GM12874 (cell line): ENCODE measurements at regions not wholly inside any gene's neighbourhood (a gene's known extent, or its start where the extent isn't known, plus 50 kb on each side); places are given as distances from the start of the nearest gene placed in this dataset.

ENCODE experiments used
- TF ChIP-seq, protein P1 (sequence below): IDR thresholded peaks from 2 replicates; pipeline ENCODE4 v1.5.1; 2011; ENCODE audit warnings: low read depth, mild to moderate bottlenecking, control low read depth, low read length, moderate library complexity; ENCODE audit not compliant: insufficient read depth

GRCh38 chr13:33375421-33375820 is 89.9 kb upstream of the STARD13 start:
- TF ChIP-seq, protein P1, sequence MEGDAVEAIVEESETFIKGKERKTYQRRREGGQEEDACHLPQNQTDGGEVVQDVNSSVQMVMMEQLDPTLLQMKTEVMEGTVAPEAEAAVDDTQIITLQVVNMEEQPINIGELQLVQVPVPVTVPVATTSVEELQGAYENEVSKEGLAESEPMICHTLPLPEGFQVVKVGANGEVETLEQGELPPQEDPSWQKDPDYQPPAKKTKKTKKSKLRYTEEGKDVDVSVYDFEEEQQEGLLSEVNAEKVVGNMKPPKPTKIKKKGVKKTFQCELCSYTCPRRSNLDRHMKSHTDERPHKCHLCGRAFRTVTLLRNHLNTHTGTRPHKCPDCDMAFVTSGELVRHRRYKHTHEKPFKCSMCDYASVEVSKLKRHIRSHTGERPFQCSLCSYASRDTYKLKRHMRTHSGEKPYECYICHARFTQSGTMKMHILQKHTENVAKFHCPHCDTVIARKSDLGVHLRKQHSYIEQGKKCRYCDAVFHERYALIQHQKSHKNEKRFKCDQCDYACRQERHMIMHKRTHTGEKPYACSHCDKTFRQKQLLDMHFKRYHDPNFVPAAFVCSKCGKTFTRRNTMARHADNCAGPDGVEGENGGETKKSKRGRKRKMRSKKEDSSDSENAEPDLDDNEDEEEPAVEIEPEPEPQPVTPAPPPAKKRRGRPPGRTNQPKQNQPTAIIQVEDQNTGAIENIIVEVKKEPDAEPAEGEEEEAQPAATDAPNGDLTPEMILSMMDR, result no peak

GRCh38 chr13:33376212-33376611 is 90.7 kb upstream of the STARD13 start:
- TF ChIP-seq, protein P1, result no peak

GRCh38 chr13:33377411-33377810 is 91.9 kb upstream of the STARD13 start:
- TF ChIP-seq, protein P1, result no peak

GRCh38 chr13:33377825-33378224 is 92.3 kb upstream of the STARD13 start:
- TF ChIP-seq, protein P1, result no peak

DNA sequence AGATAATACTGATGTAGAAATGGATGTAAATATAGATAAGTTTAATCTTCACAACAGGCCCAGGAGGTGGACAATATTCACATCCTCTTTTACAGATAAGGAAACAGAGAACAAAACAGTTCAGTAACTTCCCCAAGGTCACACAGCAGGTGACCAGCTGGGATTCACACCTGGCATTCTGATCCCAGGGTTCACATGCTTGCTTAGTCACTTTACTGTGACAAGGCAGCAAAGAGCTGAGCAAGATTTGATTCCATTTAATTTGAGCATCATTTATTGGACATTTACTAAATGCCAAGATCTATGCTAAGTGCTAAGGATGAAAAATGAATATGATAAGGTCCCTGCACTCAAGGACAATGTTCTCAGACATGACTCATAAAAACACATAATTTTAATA is 94.1 kb upstream of the STARD13 start:
- TF ChIP-seq, protein P1, result no peak

DNA sequence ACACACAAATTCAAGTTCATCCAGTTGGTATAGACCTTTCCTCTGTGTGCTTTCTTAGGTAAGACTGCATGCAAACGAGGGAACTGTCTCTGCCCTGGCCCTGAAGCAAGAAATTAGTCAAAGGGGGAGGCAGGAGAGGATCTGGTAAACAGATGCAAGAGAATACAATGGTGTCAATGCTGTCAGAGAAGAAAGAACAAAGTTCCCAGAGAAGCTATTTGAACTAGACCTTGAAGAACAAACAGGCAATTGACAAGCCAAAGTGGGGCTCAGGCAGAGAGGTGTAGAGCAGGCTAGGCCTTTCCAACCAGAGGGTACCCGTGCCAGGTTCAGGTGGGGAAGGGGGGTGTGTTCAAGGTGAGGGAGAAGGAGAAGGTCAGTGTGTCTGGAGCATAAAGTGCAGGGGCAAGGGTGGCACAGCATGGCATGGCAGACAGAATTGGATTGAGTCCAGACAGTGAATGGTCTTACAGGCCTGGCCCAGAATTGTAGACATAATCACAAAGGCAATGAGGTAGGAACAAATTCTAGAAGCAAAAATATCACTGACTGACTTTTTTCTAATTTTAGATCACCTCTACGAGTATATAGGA is 95.0 kb upstream of the STARD13 start:
- TF ChIP-seq, protein P1, result no peak

GRCh38 chr13:33381180-33381579 is 95.6 kb upstream of the STARD13 start:
- TF ChIP-seq, protein P1, result no peak
